SK-N-SH (cell line): ENCODE measurements at regions not wholly inside any gene's neighbourhood (a gene's known extent, or its start where the extent isn't known, plus 50 kb on each side); places are given as distances from the start of the nearest gene placed in this dataset.

Source experiments
- CTCF ChIA-PET: fragments of 300-600, 350-600 bp; formaldehyde crosslinking; extraction: SDS; loops from one replicate; lab custom pipeline; 2021; lab: Yijun Ruan, JAX
- POLR2A ChIA-PET: fragments of 350-600 bp; sonication (Branson Sonifier 250); formaldehyde crosslinking; extraction: SDS; loops from one replicate; lab custom pipeline; 2020; ENCODE audit warnings: antibody characterized with exemption, inconsistent platforms; lab: Yijun Ruan, JAX
- DNase-seq: peaks from one replicate; pipeline ENCODE4 v3.0.0; 2012
- H2AFZ ChIP-seq: fragments of 200-600 bp; sonication (generic); 2 replicates; pipeline ENCODE4 v1.8.1; 2016; ENCODE audit warnings: antibody characterized with exemption, mild to moderate bottlenecking, low read depth
- H3F3A ChIP-seq: fragments of 200-600 bp; sonication (generic); replicated peaks from 2 replicates; pipeline ENCODE3; 2016; ENCODE audit warnings: antibody characterized with exemption, mild to moderate bottlenecking; ENCODE audit not compliant: insufficient read depth
- H3K27ac ChIP-seq, 2 experiments: fragments of 200-500 bp in 1 of 2; fragments of 200-600 bp in 1 of 2; sonication (Bioruptor generic) in 1 of 2; sonication (generic), shearing (Covaris generic) in 1 of 2; 2 replicates each; pipeline versions ENCODE4 v1.5.1 to v1.6.1; 2014 to 2016; ENCODE audit warnings: low read depth in 2 of 2, inconsistent platforms in 1 of 2, low read length in 1 of 2, mild to moderate bottlenecking in 1 of 2, mixed read lengths in 1 of 2
- H3K27me3 ChIP-seq: fragments of 200-600 bp; sonication (generic), shearing (Covaris generic); 2 replicates; pipeline ENCODE4 v1.6.1; 2016; ENCODE audit warnings: mixed run types; ENCODE audit not compliant: insufficient read depth
- H3K36me3 ChIP-seq, 2 experiments: fragments of 200-500 bp in 1 of 2; fragments of 200-600 bp in 1 of 2; sonication (Bioruptor generic) in 1 of 2; sonication (generic) in 1 of 2; replicated peaks in 1 of 2; 2 replicates each; pipeline versions ENCODE3 to v1.5.1; 2014 to 2016; ENCODE audit warnings: low read length in 1 of 2, mild to moderate bottlenecking in 1 of 2; ENCODE audit not compliant: insufficient read depth in 2 of 2, control insufficient read depth in 1 of 2
- H3K4me1 ChIP-seq, 2 experiments: fragments of 200-500 bp in 1 of 2; fragments of 200-600 bp in 1 of 2; sonication (Bioruptor generic) in 1 of 2; sonication (generic), shearing (Covaris generic) in 1 of 2; 2 replicates each; pipeline versions ENCODE4 v1.5.1 to v1.6.1; 2014 to 2016; ENCODE audit warnings: low read depth in 1 of 2, low read length in 1 of 2, mixed run types in 1 of 2; ENCODE audit not compliant: insufficient read depth in 2 of 2, control insufficient read depth in 1 of 2
- H3K4me2 ChIP-seq: fragments of 200-600 bp; sonication (generic), shearing (Covaris generic); 2 replicates; pipeline ENCODE4 v1.6.1; 2017; ENCODE audit warnings: mixed run types
- H3K4me3 ChIP-seq, 2 experiments: fragments of 200-500 bp in 1 of 2; fragments of 200-600 bp in 1 of 2; sonication (Bioruptor generic) in 1 of 2; sonication (generic), shearing (Covaris generic) in 1 of 2; 2 replicates each; pipeline versions ENCODE4 v1.5.1 to v1.8.1; 2014 to 2016; ENCODE audit warnings: low read depth in 2 of 2, inconsistent platforms in 1 of 2, low read length in 1 of 2, mild to moderate bottlenecking in 1 of 2, mixed read lengths in 1 of 2, moderate library complexity in 1 of 2
- H3K79me2 ChIP-seq: fragments of 200-600 bp; sonication (generic); 2 replicates; pipeline ENCODE4 v1.8.1; 2017; ENCODE audit warnings: mild to moderate bottlenecking; ENCODE audit not compliant: insufficient read depth
- H3K9ac ChIP-seq: fragments of 200-600 bp; sonication (generic); 2 replicates; pipeline ENCODE4 v1.6.1; 2017; ENCODE audit warnings: mixed run types
- H3K9me2 ChIP-seq: fragments of 200-600 bp; sonication (generic); 2 replicates; pipeline ENCODE4 v1.6.1; 2017; ENCODE audit warnings: mixed run types
- H3K9me3 ChIP-seq: fragments of 200-600 bp; sonication (generic); 2 replicates; pipeline ENCODE4 v1.6.1; 2017; ENCODE audit warnings: mixed run types, mild to moderate bottlenecking, moderate library complexity
- H4K20me1 ChIP-seq: fragments of 200-600 bp; sonication (generic); 2 replicates; pipeline ENCODE4 v1.6.1; 2017; ENCODE audit warnings: mild to moderate bottlenecking, mixed run types; ENCODE audit not compliant: insufficient read depth
- CHD2 ChIP-seq: fragments of 150-350 bp; IDR thresholded peaks from 2 replicates; pipeline ENCODE4 v1.6.1; 2018; ENCODE audit warnings: low read length; ENCODE audit not compliant: partially characterized antibody
- GABPA ChIP-seq: IDR thresholded peaks from 2 replicates; pipeline ENCODE4 v1.4.0; 2012; ENCODE audit warnings: low read depth, mild to moderate bottlenecking
- GATA2 ChIP-seq: sonication (generic); formaldehyde crosslinking; IDR thresholded peaks from 2 replicates; pipeline ENCODE4 v1.5.0; 2020; ENCODE audit warnings: mild to moderate bottlenecking, missing genetic modification reagents
- JUND ChIP-seq: IDR thresholded peaks from 2 replicates; pipeline ENCODE4 v1.4.0; 2012
- MEF2A ChIP-seq: IDR thresholded peaks from 2 replicates; pipeline ENCODE4 v1.4.0; 2012; ENCODE audit warnings: low read depth, borderline replicate concordance
- MXI1 ChIP-seq: IDR thresholded peaks from 2 replicates; pipeline ENCODE4 v1.6.1; 2012; ENCODE audit warnings: mild to moderate bottlenecking, low read depth, low read length, improper control_type of control experiment
- NFIC ChIP-seq: IDR thresholded peaks from 2 replicates; pipeline ENCODE4 v1.4.0; 2012; ENCODE audit warnings: borderline replicate concordance
- NRF1 ChIP-seq: IDR thresholded peaks from 2 replicates; pipeline ENCODE4 v1.6.1; 2012; ENCODE audit warnings: low read depth, mild to moderate bottlenecking, low read length
- POLR2AphosphoS5 ChIP-seq: IDR thresholded peaks from 2 replicates; pipeline ENCODE4 v1.6.1; 2012; ENCODE audit warnings: low read depth, low read length
- RAD21 ChIP-seq: IDR thresholded peaks from 2 replicates; pipeline ENCODE4 v1.6.1; 2012; ENCODE audit warnings: mild to moderate bottlenecking, low read length
- RFX5 ChIP-seq: IDR thresholded peaks from 2 replicates; pipeline ENCODE4 v1.6.1; 2012; ENCODE audit warnings: mild to moderate bottlenecking, improper control_type of control experiment, low read length
- RXRA ChIP-seq: IDR thresholded peaks from 2 replicates; pipeline ENCODE4 v1.4.0; 2012; ENCODE audit warnings: low read depth, mild to moderate bottlenecking, borderline replicate concordance
- TAF1 ChIP-seq: IDR thresholded peaks from 2 replicates; pipeline ENCODE4 v1.6.1; 2012; ENCODE audit warnings: low read depth, mild to moderate bottlenecking, low read length, moderate library complexity, borderline replicate concordance
- USF1 ChIP-seq: IDR thresholded peaks from 2 replicates; pipeline ENCODE4 v1.4.0; 2012; ENCODE audit warnings: low read depth, borderline replicate concordance
- WGBS: methylation state at CpG from one replicate; pipeline ENCODE4 v1.1.6; 2017; ENCODE audit warnings: low lambda C conversion rate; 5-methylcytosine and 5-hydroxymethylcytosine counted together
- TF ChIP-seq, protein P1 (sequence below): IDR thresholded peaks from 2 replicates; pipeline ENCODE4 v1.4.0; 2012; ENCODE audit warnings: low read depth, borderline replicate concordance
- TF ChIP-seq, protein P2 (sequence below): fragments of 150-350 bp; IDR thresholded peaks from 2 replicates; pipeline ENCODE4 v1.6.1; 2017; ENCODE audit warnings: antibody characterized with exemption, low read length, low read depth, borderline replicate concordance

GRCh38 chr17:55859301-55859795, 108.5 kb downstream of the PCTP start:
- Histone ChIP-seq H3K27me3 (no peaks in the 10 kb centered on the region), H3K9me2 (no peaks in the 10 kb centered on the region), H4K20me1 (no peaks in the 10 kb centered on the region), H3F3A (no peaks in the 10 kb centered on the region), H3K79me2 (no peaks in the 10 kb centered on the region), H3K4me3 (no peak overlapping the region), H3K27ac (no peak overlapping the region), H2AFZ (no peak overlapping the region), H3K36me3 (no peaks in the 10 kb centered on the region), H3K9me3 (no peaks in the 10 kb centered on the region), H3K4me2 (no peak overlapping the region), H3K9ac (no peak overlapping the region), H3K4me1 (no peaks in the 10 kb centered on the region)
- 5% methylated on average over 2 of the region's 2 CpGs for WGBS
- no peak for DNase-seq
- ChIA-PET CTCF (interaction anchor here (0.7 to 1.7 kb wide), 4 partner anchors 14 to 632 kb away, joined by 3 to 5 read pairs (median 4); no protein-coding TSS in a partner anchor), POLR2A (no interaction called here)
- TF ChIP-seq POLR2AphosphoS5 (no peak), RXRA (no peak), RFX5 (no peak), CHD2 (no peak), TAF1 (no peak), GABPA (no peak), JUND (no peak), GATA2 (no peak), USF1 (no peak), NFIC (no peak), NRF1 (no peak), MEF2A (no peak), RAD21 (no peak), MXI1 (no peak)
- TF ChIP-seq, protein P1, sequence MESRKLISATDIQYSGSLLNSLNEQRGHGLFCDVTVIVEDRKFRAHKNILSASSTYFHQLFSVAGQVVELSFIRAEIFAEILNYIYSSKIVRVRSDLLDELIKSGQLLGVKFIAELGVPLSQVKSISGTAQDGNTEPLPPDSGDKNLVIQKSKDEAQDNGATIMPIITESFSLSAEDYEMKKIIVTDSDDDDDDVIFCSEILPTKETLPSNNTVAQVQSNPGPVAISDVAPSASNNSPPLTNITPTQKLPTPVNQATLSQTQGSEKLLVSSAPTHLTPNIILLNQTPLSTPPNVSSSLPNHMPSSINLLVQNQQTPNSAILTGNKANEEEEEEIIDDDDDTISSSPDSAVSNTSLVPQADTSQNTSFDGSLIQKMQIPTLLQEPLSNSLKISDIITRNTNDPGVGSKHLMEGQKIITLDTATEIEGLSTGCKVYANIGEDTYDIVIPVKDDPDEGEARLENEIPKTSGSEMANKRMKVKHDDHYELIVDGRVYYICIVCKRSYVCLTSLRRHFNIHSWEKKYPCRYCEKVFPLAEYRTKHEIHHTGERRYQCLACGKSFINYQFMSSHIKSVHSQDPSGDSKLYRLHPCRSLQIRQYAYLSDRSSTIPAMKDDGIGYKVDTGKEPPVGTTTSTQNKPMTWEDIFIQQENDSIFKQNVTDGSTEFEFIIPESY: no peak
- TF ChIP-seq, protein P2, sequence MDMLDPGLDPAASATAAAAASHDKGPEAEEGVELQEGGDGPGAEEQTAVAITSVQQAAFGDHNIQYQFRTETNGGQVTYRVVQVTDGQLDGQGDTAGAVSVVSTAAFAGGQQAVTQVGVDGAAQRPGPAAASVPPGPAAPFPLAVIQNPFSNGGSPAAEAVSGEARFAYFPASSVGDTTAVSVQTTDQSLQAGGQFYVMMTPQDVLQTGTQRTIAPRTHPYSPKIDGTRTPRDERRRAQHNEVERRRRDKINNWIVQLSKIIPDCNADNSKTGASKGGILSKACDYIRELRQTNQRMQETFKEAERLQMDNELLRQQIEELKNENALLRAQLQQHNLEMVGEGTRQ: no peak
